Amygdala (tissue), 56 donors: ENCODE measurements at regions not wholly inside any gene's neighbourhood (a gene's known extent, or its start where the extent isn't known, plus 50 kb on each side); places are given as distances from the start of the nearest gene placed in this dataset.

Experiments
- DNase-seq, 56 donors: peaks; one replicate each; lab custom pipeline; 2025; lab: John Stamatoyannopoulos, UW

GRCh38 chr10:29925771-29926692 is 133.4 kb downstream of the JCAD start:
- DNase-seq = peak in 1 of 56 donors; percentile 13

- no peak for DNase-seq
These were observed 134.9 kb downstream of the JCAD start for GRCh38 chr10:29924436-29924835.

GRCh38 chr10:29923416-29923965 is 135.9 kb downstream of the JCAD start:
- no peak for DNase-seq

- DNase-seq = no peak
These were observed 136.5 kb downstream of the JCAD start for GRCh38 chr10:29922892-29923291.

- DNase-seq = no peak
These were observed 137.2 kb downstream of the JCAD start for GRCh38 chr10:29922226-29922625.

GRCh38 chr10:29921071-29921446 is 138.3 kb downstream of the JCAD start:
- peak in 2 of 56 donors; percentile 0 to 3 for DNase-seq

GRCh38 chr10:29920408-29921070 is 138.8 kb downstream of the JCAD start:
- no peak for DNase-seq

GRCh38 chr10:29918623-29919400 is 140.6 kb downstream of the JCAD start:
- DNase-seq = no peak

GRCh38 chr10:29917311-29917710 is 142.1 kb downstream of the JCAD start:
- DNase-seq = no peak

- DNase-seq = no peak
These were observed 142.7 kb downstream of the JCAD start for GRCh38 chr10:29916669-29917068.

GRCh38 chr10:29914986-29915785 is 144.2 kb downstream of the JCAD start:
- DNase-seq = no peak

- no peak for DNase-seq
These were observed 150.4 kb downstream of the JCAD start for GRCh38 chr10:29908962-29909361.

- no peak for DNase-seq
These were observed 158.5 kb downstream of the JCAD start for GRCh38 chr10:29900865-29901264.

GRCh38 chr10:29897999-29898716 is 161.2 kb downstream of the JCAD start:
- DNase-seq = no peak

- no peak for DNase-seq
These were observed 162.0 kb downstream of the JCAD start for GRCh38 chr10:29897430-29897829.

- DNase-seq = no peak
These were observed 163.3 kb downstream of the JCAD start for GRCh38 chr10:29896053-29896452.

- DNase-seq = peak in 3 of 56 donors; percentile 1 to 5 (median 2)
These were observed 163.9 kb downstream of the JCAD start for GRCh38 chr10:29895456-29895855.

- no peak for DNase-seq
These were observed 171.1 kb downstream of the JCAD start for GRCh38 chr10:29888321-29888720.

- DNase-seq = peak in 1 of 56 donors; percentile 1
These were observed 173.1 kb downstream of the JCAD start for GRCh38 chr10:29886299-29886698.
